H1 (cell line): ENCODE measurements at regions not wholly inside any gene's neighbourhood (a gene's known extent, or its start where the extent isn't known, plus 50 kb on each side); places are given as distances from the start of the nearest gene placed in this dataset.

ENCODE experiments used
- CTCF ChIA-PET: fragments of 300-600 bp; sonication (Branson Sonifier 250); formaldehyde crosslinking; loops from one replicate; lab custom pipeline; 2021; ENCODE audit not compliant: partially characterized antibody; lab: Charles Lee
- POLR2A ChIA-PET: fragments of 300-600 bp; sonication (Branson Sonifier 250); formaldehyde crosslinking; loops from one replicate; lab custom pipeline; 2021; ENCODE audit warnings: inconsistent platforms; ENCODE audit not compliant: partially characterized antibody; lab: Charles Lee
- DNase-seq, 2 experiments: peaks; one replicate each; pipeline versions ENCODE4 v3.0.0 to v3.0.0-alpha.2; 2010 to 2022; ENCODE audit warnings: low spot score in 2 of 2, low read depth in 1 of 2, mixed read lengths in 1 of 2
- FAIRE-seq: peaks from 2 replicates; lab custom pipeline; 2011; peaks lifted over from hg19 to GRCh38; lab: Jason Lieb, UNC
- H2AFZ ChIP-seq: 2 replicates; pipeline ENCODE4 v1.8.1; 2012; ENCODE audit warnings: low read length, inconsistent platforms
- H2AK5ac ChIP-seq: 2 replicates; pipeline ENCODE4 v1.6.1; 2013; ENCODE audit warnings: low read depth, low read length
- H2BK120ac ChIP-seq: replicated peaks from 2 replicates; pipeline ENCODE3; 2013; ENCODE audit warnings: low read depth, low read length, inconsistent platforms
- H2BK12ac ChIP-seq: 2 replicates; pipeline ENCODE4 v1.6.1; 2013; ENCODE audit warnings: low read depth, low read length
- H2BK15ac ChIP-seq: 2 replicates; pipeline ENCODE4 v1.6.1; 2013; ENCODE audit warnings: low read length
- H2BK20ac ChIP-seq: 2 replicates; pipeline ENCODE4 v1.6.1; 2013; ENCODE audit warnings: low read length
- H2BK5ac ChIP-seq: 2 replicates; pipeline ENCODE4 v1.6.1; 2013; ENCODE audit warnings: low read depth, low read length
- H3K14ac ChIP-seq: 2 replicates; pipeline ENCODE4 v1.6.1; 2013; ENCODE audit warnings: inconsistent platforms; ENCODE audit not compliant: insufficient read length
- H3K18ac ChIP-seq: 2 replicates; pipeline ENCODE4 v1.6.1; 2013; ENCODE audit warnings: low read length; ENCODE audit errors: extremely low read depth
- H3K23ac ChIP-seq: 2 replicates; pipeline ENCODE4 v1.6.1; 2013; ENCODE audit warnings: inconsistent platforms; ENCODE audit not compliant: insufficient read length
- H3K23me2 ChIP-seq: 2 replicates; pipeline ENCODE4 v1.6.1; 2013; ENCODE audit warnings: low read depth, low read length
- H3K27ac ChIP-seq: 2 replicates; pipeline ENCODE4 v1.6.1; 2011; ENCODE audit warnings: low read depth, low read length, inconsistent platforms
- H3K27me3 ChIP-seq, 4 experiments: replicated peaks in 1 of 4; 1 replicate in 1 of 4; 2 replicates in 3 of 4; pipeline versions ENCODE4 v1.6.1 to v1.8.1; 2011 to 2013; ENCODE audit warnings: low read length in 3 of 4, mild to moderate bottlenecking in 3 of 4, inconsistent platforms in 2 of 4, mixed read lengths in 2 of 4, moderate library complexity in 1 of 4; ENCODE audit not compliant: control insufficient read depth in 3 of 4, insufficient read depth in 3 of 4; ENCODE audit errors: extremely low read depth in 1 of 4
- H3K36me3 ChIP-seq, 4 experiments: 2 replicates each; pipeline versions ENCODE4 v1.6.1 to v1.8.1; 2011 to 2013; ENCODE audit warnings: mild to moderate bottlenecking in 4 of 4, low read length in 3 of 4, moderate library complexity in 2 of 4, control low read depth in 1 of 4, inconsistent platforms in 1 of 4; ENCODE audit not compliant: insufficient read depth in 4 of 4, control insufficient read depth in 2 of 4
- H3K4ac ChIP-seq: replicated peaks from 2 replicates; pipeline ENCODE3; 2013; ENCODE audit warnings: low read length, low read depth, mixed read lengths, inconsistent platforms; ENCODE audit not compliant: insufficient read length
- H3K4me1 ChIP-seq, 4 experiments: replicated peaks in 1 of 4; 1 replicate in 1 of 4; 2 replicates in 3 of 4; pipeline versions ENCODE4 v1.6.1 to v1.8.1; 2011 to 2013; ENCODE audit warnings: low read length in 3 of 4, inconsistent platforms in 2 of 4, mixed read lengths in 1 of 4; ENCODE audit not compliant: insufficient read depth in 4 of 4, control insufficient read depth in 3 of 4
- H3K4me2 ChIP-seq, 2 experiments: 2 replicates each; pipeline versions ENCODE4 v1.6.1 to v1.8.1; 2011 to 2013; ENCODE audit warnings: low read depth in 2 of 2, low read length in 2 of 2, control low read depth in 1 of 2, inconsistent platforms in 1 of 2, mild to moderate bottlenecking in 1 of 2; ENCODE audit not compliant: insufficient read depth in 1 of 2
- H3K4me3 ChIP-seq, 4 experiments: fragments of 200-600, 300-600 bp in 1 of 4; sonication (generic), shearing (Covaris generic), sonication (Bioruptor Twin) in 1 of 4; 2 replicates each; pipeline versions ENCODE4 v1.5.1 to v1.8.1; 2011 to 2016; ENCODE audit warnings: low read length in 4 of 4, low read depth in 3 of 4, control low read depth in 2 of 4, inconsistent platforms in 2 of 4, mild to moderate bottlenecking in 2 of 4, mixed read lengths in 1 of 4, moderate library complexity in 1 of 4; ENCODE audit not compliant: insufficient read depth in 2 of 4; ENCODE audit errors: extremely low read depth in 1 of 4
- H3K56ac ChIP-seq: replicated peaks from 2 replicates; pipeline ENCODE3; 2013; ENCODE audit warnings: low read depth, mild to moderate bottlenecking, mixed read lengths, low read length, inconsistent platforms; ENCODE audit not compliant: insufficient read length
- H3K79me1 ChIP-seq: 2 replicates; pipeline ENCODE4 v1.6.1; 2013; ENCODE audit warnings: low read depth, low read length, control low read depth
- H3K79me2 ChIP-seq, 2 experiments: 2 replicates each; pipeline versions ENCODE4 v1.6.1 to v1.8.1; 2012 to 2013; ENCODE audit warnings: low read length in 2 of 2, mild to moderate bottlenecking in 2 of 2, inconsistent platforms in 1 of 2; ENCODE audit not compliant: insufficient read depth in 2 of 2, control insufficient read depth in 1 of 2
- H3K9ac ChIP-seq, 4 experiments: replicated peaks in 1 of 4; 1 replicate in 1 of 4; 2 replicates in 3 of 4; pipeline versions ENCODE4 v1.6.1 to v1.8.1; 2011 to 2013; ENCODE audit warnings: low read depth in 3 of 4, low read length in 3 of 4, control low read depth in 2 of 4, mild to moderate bottlenecking in 2 of 4, moderate library complexity in 2 of 4, inconsistent platforms in 1 of 4; ENCODE audit errors: extremely low read depth in 1 of 4
- H3K9me3 ChIP-seq, 2 experiments: 2 replicates each; pipeline versions ENCODE4 v1.6.1 to v1.8.1; 2012 to 2013; ENCODE audit warnings: mild to moderate bottlenecking in 2 of 2, moderate library complexity in 2 of 2, control low read depth in 1 of 2, inconsistent platforms in 1 of 2, low read depth in 1 of 2, low read length in 1 of 2, mixed read lengths in 1 of 2; ENCODE audit not compliant: insufficient read depth in 2 of 2
- H4K20me1 ChIP-seq, 2 experiments: replicated peaks in 1 of 2; 2 replicates each; pipeline versions ENCODE3 to v1.8.1; 2011 to 2013; ENCODE audit warnings: inconsistent platforms in 2 of 2, low read length in 2 of 2, mild to moderate bottlenecking in 1 of 2; ENCODE audit not compliant: insufficient read depth in 2 of 2, control insufficient read depth in 1 of 2
- H4K5ac ChIP-seq: 2 replicates; pipeline ENCODE4 v1.6.1; 2013; ENCODE audit warnings: low read length, low read depth, mixed read lengths, inconsistent platforms; ENCODE audit not compliant: insufficient read length
- H4K8ac ChIP-seq: 2 replicates; pipeline ENCODE4 v1.8.0; 2013; ENCODE audit warnings: mild to moderate bottlenecking, moderate library complexity, low read length, inconsistent platforms; ENCODE audit not compliant: insufficient read depth; ENCODE audit errors: extremely low read depth
- H4K91ac ChIP-seq: replicated peaks from 2 replicates; pipeline ENCODE3; 2013; ENCODE audit warnings: low read length, mixed read lengths, inconsistent platforms; ENCODE audit not compliant: insufficient read length
- CREB1 ChIP-seq: IDR thresholded peaks from 2 replicates; pipeline ENCODE4 v1.6.1; 2012; ENCODE audit warnings: inconsistent platforms
- HDAC2 ChIP-seq, 2 experiments: fragments of 300-600 bp in 1 of 2; sonication (generic) in 1 of 2; IDR thresholded peaks; 2 replicates each; pipeline ENCODE4 v1.6.1; 2011 to 2012; ENCODE audit warnings: low read depth in 2 of 2, low read length in 2 of 2, mild to moderate bottlenecking in 2 of 2, moderate library complexity in 2 of 2, borderline replicate concordance in 1 of 2, inconsistent platforms in 1 of 2
- KDM4A ChIP-seq: IDR thresholded peaks from one replicate; pipeline ENCODE4 v1.7.1; 2012; ENCODE audit warnings: low read depth, mild to moderate bottlenecking, moderate library complexity, low read length, inconsistent platforms; ENCODE audit not compliant: severe bottlenecking
- KDM5A ChIP-seq: fragments of 200-600 bp; IDR thresholded peaks from 2 replicates; pipeline ENCODE4 v1.7.1; 2012; ENCODE audit warnings: mild to moderate bottlenecking, low read length, inconsistent platforms, mixed read lengths
- POU5F1 ChIP-seq: IDR thresholded peaks from 2 replicates; pipeline ENCODE4 v1.6.1; 2011; ENCODE audit warnings: low read depth, mild to moderate bottlenecking, low read length, moderate library complexity
- RAD21 ChIP-seq, 2 experiments: IDR thresholded peaks in 1 of 2; conservative IDR thresholded peaks in 1 of 2; 2 replicates each; pipeline ENCODE4 v1.6.1; 2011; ENCODE audit warnings: low read depth in 2 of 2, low read length in 2 of 2, improper control_type of control experiment in 1 of 2, inconsistent platforms in 1 of 2, mild to moderate bottlenecking in 1 of 2, moderate library complexity in 1 of 2
- RFX5 ChIP-seq: IDR thresholded peaks from 2 replicates; pipeline ENCODE4 v1.6.1; 2011; ENCODE audit warnings: low read depth, low read length, improper control_type of control experiment, borderline replicate concordance
- SIN3A ChIP-seq, 2 experiments: IDR thresholded peaks in 1 of 2; conservative IDR thresholded peaks in 1 of 2; 2 replicates each; pipeline ENCODE4 v1.6.1; 2011 to 2012; ENCODE audit warnings: low read length in 2 of 2, improper control_type of control experiment in 1 of 2, low read depth in 1 of 2, mild to moderate bottlenecking in 1 of 2
- SUZ12 ChIP-seq: fragments of 200-600 bp; sonication (generic); IDR thresholded peaks from 2 replicates; pipeline ENCODE4 v1.6.1; 2012; ENCODE audit warnings: mild to moderate bottlenecking, inconsistent platforms, low read length, moderate library complexity, mixed read lengths
- TCF12 ChIP-seq: IDR thresholded peaks from 2 replicates; pipeline ENCODE4 v1.6.1; 2011; ENCODE audit warnings: low read depth, mild to moderate bottlenecking, low read length
- WGBS, 2 experiments: shearing (Covaris generic) in 1 of 2; methylation state at CpG; one replicate each; pipeline versions ENCODE4 v1.1.6 to v1.1.7; 2013 to 2015; ENCODE audit warnings: low lambda C conversion rate in 2 of 2, mixed read lengths in 2 of 2, inconsistent platforms in 1 of 2, low coverage in 1 of 2, missing lambda C conversion rate in 1 of 2; ENCODE audit not compliant: insufficient replicate concordance in 2 of 2, insufficient coverage in 1 of 2, insufficient read length in 1 of 2; ENCODE audit errors: extremely low coverage in 1 of 2, missing lambda C conversion rate in 1 of 2; 5-methylcytosine and 5-hydroxymethylcytosine counted together
- TF ChIP-seq, protein P1 (sequence below): IDR thresholded peaks from 2 replicates; pipeline ENCODE4 v1.6.1; 2012; ENCODE audit warnings: inconsistent platforms

GRCh38 chr6:159378411-159379328, 209.5 kb downstream of the FNDC1 start:
- no peak overlapping the region for H4K5ac ChIP-seq
- no peaks in the 10 kb centered on the region for H3K27me3 ChIP-seq
- H2AK5ac ChIP-seq, result no peak overlapping the region
- no peak overlapping the region for H3K4me2 ChIP-seq
- no peaks in the 10 kb centered on the region for H4K20me1 ChIP-seq
- H3K23ac ChIP-seq, result no peak overlapping the region
- peaks cover 82 to 91% of the 10 kb centered on the region in 2 experiments for H3K9me3 ChIP-seq
- H3K36me3 ChIP-seq, result no peaks in the 10 kb centered on the region
- H4K91ac ChIP-seq, result no peak overlapping the region
- ChIA-PET CTCF (no interaction called here), POLR2A (no interaction called here)
- no peak overlapping the region for H3K4me3 ChIP-seq
- H3K14ac ChIP-seq, result no peak overlapping the region
- no peak overlapping the region for H2BK15ac ChIP-seq
- no peak overlapping the region for H2BK120ac ChIP-seq
- no peak overlapping the region for H3K9ac ChIP-seq
- no peak for DNase-seq
- H2BK20ac ChIP-seq, result no peak overlapping the region
- no peak for FAIRE-seq
- no peak overlapping the region for H4K8ac ChIP-seq
- no peak overlapping the region for H2BK5ac ChIP-seq
- H3K79me2 ChIP-seq, result no peaks in the 10 kb centered on the region
- no peaks in the 10 kb centered on the region for H3K4me1 ChIP-seq
- H3K18ac ChIP-seq, result no peak overlapping the region
- no peak overlapping the region for H3K56ac ChIP-seq
- H3K23me2 ChIP-seq, result no peaks in the 10 kb centered on the region; the same call in 1 of the 2 replicates
- H2AFZ ChIP-seq, result no peak overlapping the region
- H3K79me1 ChIP-seq, result no peaks in the 10 kb centered on the region
- no peak overlapping the region for H3K27ac ChIP-seq
- H2BK12ac ChIP-seq, result no peak overlapping the region
- WGBS, 2 experiments, result 85% methylated on average over 9 of the region's 10 CpGs; no CpG with 5 or more reads in 1 of the 2 experiments
- H3K4ac ChIP-seq, result no peak overlapping the region
- TF ChIP-seq HDAC2 (IDR thresholded peaks at IDR 0.05; ENCODE audit: borderline replicate concordance in 1 of 2, low read depth in 2 of 2, low read length in 2 of 2) (no peak), SIN3A (conservative IDR thresholded peaks at IDR 0.05 in 1 of 2, IDR thresholded peaks at IDR 0.05 in 1 of 2; ENCODE audit: low read depth in 1 of 2, low read length in 2 of 2) (no peak), KDM4A (no peak), CREB1 (no peak), TCF12 (no peak), SUZ12 (no peak), KDM5A (no peak), RAD21 (IDR thresholded peaks at IDR 0.05 in 1 of 2, conservative IDR thresholded peaks at IDR 0.05 in 1 of 2; ENCODE audit: low read depth in 2 of 2, low read length in 2 of 2) (no peak), POU5F1 (no peak), RFX5 (no peak)
- TF ChIP-seq, protein P1, sequence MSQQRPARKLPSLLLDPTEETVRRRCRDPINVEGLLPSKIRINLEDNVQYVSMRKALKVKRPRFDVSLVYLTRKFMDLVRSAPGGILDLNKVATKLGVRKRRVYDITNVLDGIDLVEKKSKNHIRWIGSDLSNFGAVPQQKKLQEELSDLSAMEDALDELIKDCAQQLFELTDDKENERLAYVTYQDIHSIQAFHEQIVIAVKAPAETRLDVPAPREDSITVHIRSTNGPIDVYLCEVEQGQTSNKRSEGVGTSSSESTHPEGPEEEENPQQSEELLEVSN, result no peak
